Glutamatergic neuron (in vitro differentiated cells): ENCODE measurements at regions not wholly inside any gene's neighbourhood (a gene's known extent, or its start where the extent isn't known, plus 50 kb on each side); places are given as distances from the start of the nearest gene placed in this dataset.

Source experiments
- DNase-seq: peaks from one replicate; pipeline ENCODE4 v3.0.0; 2022
- H3K27ac Mint-ChIP-seq: one replicate; pipeline ENCODE4 v1.8.0; 2020; ENCODE audit warnings: mild to moderate bottlenecking, mixed read lengths, inconsistent platforms; ENCODE audit not compliant: unreplicated experiment
- H3K27me3 Mint-ChIP-seq: one replicate; pipeline ENCODE4 v1.8.0; 2020; ENCODE audit warnings: mild to moderate bottlenecking, moderate library complexity, mixed read lengths, inconsistent platforms; ENCODE audit not compliant: unreplicated experiment
- H3K36me3 Mint-ChIP-seq: one replicate; pipeline ENCODE4 v1.8.0; 2020; ENCODE audit warnings: mild to moderate bottlenecking, mixed read lengths, inconsistent platforms; ENCODE audit not compliant: unreplicated experiment
- H3K4me1 Mint-ChIP-seq: one replicate; pipeline ENCODE4 v1.8.0; 2020; ENCODE audit warnings: mild to moderate bottlenecking, low read depth, mixed read lengths, inconsistent platforms; ENCODE audit not compliant: unreplicated experiment
- H3K4me3 Mint-ChIP-seq: one replicate; pipeline ENCODE4 v1.8.0; 2020; ENCODE audit warnings: mild to moderate bottlenecking, mixed read lengths, inconsistent platforms; ENCODE audit not compliant: unreplicated experiment
- H3K9me3 Mint-ChIP-seq: one replicate; pipeline ENCODE4 v1.8.0; 2020; ENCODE audit warnings: mild to moderate bottlenecking, moderate library complexity, mixed read lengths, inconsistent platforms; ENCODE audit not compliant: unreplicated experiment
- CTCF ChIP-seq: fragments of 200-600 bp; sonication (generic); IDR thresholded peaks from one replicate; pipeline ENCODE4 v1.5.0; 2021; ENCODE audit not compliant: partially characterized antibody, unreplicated experiment

- Mint-ChIP-seq H3K27me3 (no peaks in the 10 kb centered on the region), H3K4me3 (no peak overlapping the region), H3K4me1 (no peaks in the 10 kb centered on the region), H3K27ac (no peak overlapping the region), H3K9me3 (no peaks in the 10 kb centered on the region), H3K36me3 (no peaks in the 10 kb centered on the region)
- TF ChIP-seq CTCF = no peak
- DNase-seq = no peak
These were observed 687.9 kb upstream of the RGMB start for GRCh38 chr5:98085593-98085992.

- no peak overlapping the region for H3K4me3 Mint-ChIP-seq
- H3K9me3 Mint-ChIP-seq = no peaks in the 10 kb centered on the region
- no peaks in the 10 kb centered on the region for H3K27me3 Mint-ChIP-seq
- H3K36me3 Mint-ChIP-seq = no peaks in the 10 kb centered on the region
- DNase-seq = no peak
- TF ChIP-seq CTCF = no peak
- no peak overlapping the region for H3K27ac Mint-ChIP-seq
- H3K4me1 Mint-ChIP-seq = no peaks in the 10 kb centered on the region
These were observed 678.4 kb upstream of the RGMB start for GRCh38 chr5:98095072-98095471.

- Mint-ChIP-seq H3K4me3 (no peak overlapping the region), H3K4me1 (no peaks in the 10 kb centered on the region), H3K36me3 (no peaks in the 10 kb centered on the region), H3K27me3 (no peaks in the 10 kb centered on the region), H3K27ac (no peak overlapping the region), H3K9me3 (no peaks in the 10 kb centered on the region)
- no peak for TF ChIP-seq CTCF
- no peak for DNase-seq
These were observed 677.3 kb upstream of the RGMB start for GRCh38 chr5:98096155-98096554.

GRCh38 chr5:98099448-98100105 is 673.9 kb upstream of the RGMB start:
- H3K4me3 Mint-ChIP-seq = no peak overlapping the region
- no peaks in the 10 kb centered on the region for H3K4me1 Mint-ChIP-seq
- DNase-seq = no peak
- H3K27me3 Mint-ChIP-seq = no peaks in the 10 kb centered on the region
- H3K27ac Mint-ChIP-seq = no peak overlapping the region
- H3K9me3 Mint-ChIP-seq = no peaks in the 10 kb centered on the region
- TF ChIP-seq CTCF = no peak
- H3K36me3 Mint-ChIP-seq = no peaks in the 10 kb centered on the region

- no peak for TF ChIP-seq CTCF
- Mint-ChIP-seq H3K9me3 (no peaks in the 10 kb centered on the region), H3K4me1 (no peaks in the 10 kb centered on the region), H3K27ac (no peak overlapping the region), H3K36me3 (no peaks in the 10 kb centered on the region), H3K27me3 (no peaks in the 10 kb centered on the region), H3K4me3 (no peak overlapping the region)
- no peak for DNase-seq
These were observed 672.3 kb upstream of the RGMB start for GRCh38 chr5:98101131-98101530.
